Panc1 (cell line): ENCODE measurements at regions not wholly inside any gene's neighbourhood (a gene's known extent, or its start where the extent isn't known, plus 50 kb on each side); places are given as distances from the start of the nearest gene placed in this dataset.
A peak's percentile ranks its signal among the peaks of the same experiment; 100 is the strongest.

Experiments used
- ATAC-seq: fragments of 200-7000 bp; cut with Tn5 transposase; 2 replicates; pipeline ENCODE4 v1.9.1; 2020; ENCODE audit warnings: mild to moderate bottlenecking, moderate library complexity
- BruUV-seq: library from RNA; stranded (reverse); fragments of 400-500 nt; replicated peaks from 2 replicates; lab custom pipeline; 2021; lab: Mats Ljungman, UMichigan
- CTCF ChIA-PET: fragments of 300-600 bp; sonication (Branson Sonifier 250); formaldehyde crosslinking; loops from one replicate; lab custom pipeline; 2022; ENCODE audit warnings: antibody characterized with exemption; lab: Charles Lee
- POLR2A ChIA-PET: fragments of 300-600 bp; sonication (Branson Sonifier 250); formaldehyde crosslinking; loops from one replicate; lab custom pipeline; 2022; ENCODE audit warnings: antibody characterized with exemption; lab: Charles Lee
- DNase-seq: peaks from one replicate; pipeline ENCODE4 v3.0.0-alpha.2; 2010; ENCODE audit warnings: low read depth, low spot score
- H3K27ac ChIP-seq: 2 replicates; pipeline ENCODE4 v1.5.1; 2011; ENCODE audit warnings: mild to moderate bottlenecking, low read length, inconsistent platforms
- H3K27me3 ChIP-seq: fragments of 200-500 bp; sonication (Bioruptor generic); 2 replicates; pipeline ENCODE4 v1.6.0; 2014; ENCODE audit warnings: low read length, inconsistent platforms; ENCODE audit not compliant: control insufficient read depth, insufficient read depth
- H3K36me3 ChIP-seq: fragments of 200-500 bp; sonication (Bioruptor generic); 2 replicates; pipeline ENCODE4 v1.5.1; 2014; ENCODE audit warnings: inconsistent platforms, mild to moderate bottlenecking, low read length, moderate library complexity; ENCODE audit not compliant: control insufficient read depth, insufficient read depth
- H3K4me1 ChIP-seq: 2 replicates; pipeline ENCODE4 v1.5.1; 2011; ENCODE audit warnings: inconsistent platforms, mild to moderate bottlenecking, low read length, moderate library complexity; ENCODE audit not compliant: control insufficient read depth, insufficient read depth
- H3K4me3 ChIP-seq, 2 experiments: 2 replicates each; pipeline ENCODE4 v1.5.1; 2011 to 2012; ENCODE audit warnings: low read depth in 2 of 2, low read length in 2 of 2, mild to moderate bottlenecking in 2 of 2, inconsistent platforms in 1 of 2, moderate library complexity in 1 of 2
- H3K9me3 ChIP-seq: fragments of 200-500 bp; sonication (Bioruptor generic); 2 replicates; pipeline ENCODE4 v1.5.1; 2014; ENCODE audit warnings: low read depth, mild to moderate bottlenecking, inconsistent platforms, low read length, moderate library complexity; ENCODE audit not compliant: control insufficient read depth, insufficient read depth
- CTCF ChIP-seq: fragments of 450-650 bp; IDR thresholded peaks from 2 replicates; pipeline ENCODE4 v1.5.1; 2017; ENCODE audit warnings: mild to moderate bottlenecking
- POLR2AphosphoS5 ChIP-seq: IDR thresholded peaks from 2 replicates; pipeline ENCODE4 v1.6.1; 2012; ENCODE audit warnings: mild to moderate bottlenecking, low read depth, low read length, moderate library complexity
- REST ChIP-seq, 2 experiments: IDR thresholded peaks; 2 replicates each; pipeline ENCODE4 v1.6.1; 2011 to 2012; ENCODE audit warnings: low read depth in 2 of 2, control low read depth in 1 of 2, low read length in 1 of 2, mild to moderate bottlenecking in 1 of 2, moderate library complexity in 1 of 2; ENCODE audit not compliant: insufficient read depth in 1 of 2
- SIN3A ChIP-seq: IDR thresholded peaks from 2 replicates; pipeline ENCODE4 v1.6.1; 2012; ENCODE audit warnings: low read depth, mild to moderate bottlenecking, low read length, moderate library complexity, borderline replicate concordance; ENCODE audit not compliant: insufficient read depth
- TCF7L2 ChIP-seq: IDR thresholded peaks from 2 replicates; pipeline ENCODE4 v1.6.1; 2011; ENCODE audit warnings: mild to moderate bottlenecking, low read depth, low read length, inconsistent platforms
- in situ Hi-C: cut with HindIII; loops from 2 replicates; pipeline ENCODE4 v1.10.0; 2016; ENCODE audit warnings: low sequenced_read_pairs, low pct_unique_long_range_greater_than_20kb
- intact Hi-C: fragments of 100-400 bp; cut with micrococcal nuclease; formaldehyde crosslinking; loops from one replicate; pipeline ENCODE4 v1.10.0; 2022; ENCODE audit not compliant: unreplicated experiment

GRCh38 chr3:176513604-176514003 is 683.7 kb downstream of the TBL1XR1 start:
- Histone ChIP-seq H3K27me3 (no peaks in the 10 kb centered on the region), H3K4me1 (peaks cover 5% of the 10 kb centered on the region; the same call in 1 of the 2 replicates), H3K27ac (peak overlapping the region; percentile 35), H3K36me3 (no peaks in the 10 kb centered on the region), H3K9me3 (no peaks in the 10 kb centered on the region), H3K4me3 (no peak overlapping the region)
- ATAC-seq (peak; percentile 49; the same call in 1 of the 2 replicates), DNase-seq (no peak)
- in situ Hi-C loops: no loop called here
- POLR2A ChIA-PET: no interaction called here
- intact Hi-C loops: loop anchor here (2.0 to 10.0 kb wide), 3 partner anchors 149 to 1871 kb away; no protein-coding TSS in a partner anchor
- CTCF ChIA-PET: no interaction called here
- no TSS peak for BruUV-seq
- TF ChIP-seq REST (IDR thresholded peaks at IDR 0.05; ENCODE audit: insufficient read depth in 1 of 2, low read depth in 2 of 2, low read length in 1 of 2) (no peak), TCF7L2 (no peak), CTCF (no peak), POLR2AphosphoS5 (no peak), SIN3A (no peak)

- H3K4me1 ChIP-seq: peaks cover 5% of the 10 kb centered on the region; the same call in 1 of the 2 replicates
- no peak overlapping the region for H3K4me3 ChIP-seq
- in situ Hi-C loops (no loop called here), intact Hi-C loops (loop anchor here (10.0 kb wide), 1 partner anchor 523 kb away; no protein-coding TSS in a partner anchor)
- ATAC-seq: no peak
- ChIA-PET CTCF (no interaction called here), POLR2A (interaction anchor here (1.0 kb wide), 1 partner anchor 818 kb away, joined by 3 read pairs; no protein-coding TSS in a partner anchor)
- no TSS peak for BruUV-seq
- DNase-seq: no peak
- TF ChIP-seq SIN3A (no peak), TCF7L2 (no peak), POLR2AphosphoS5 (no peak), REST (IDR thresholded peaks at IDR 0.05; ENCODE audit: insufficient read depth in 1 of 2, low read depth in 2 of 2, low read length in 1 of 2) (no peak), CTCF (no peak)
- no peaks in the 10 kb centered on the region for H3K36me3 ChIP-seq
- no peaks in the 10 kb centered on the region for H3K9me3 ChIP-seq
- no peak overlapping the region for H3K27ac ChIP-seq
- H3K27me3 ChIP-seq: no peaks in the 10 kb centered on the region
Observed at GRCh38 chr3:176512037-176512436, 685.2 kb downstream of the TBL1XR1 start.
